Stomach (tissue), 8 donors: ENCODE measurements at regions not wholly inside any gene's neighbourhood (a gene's known extent, or its start where the extent isn't known, plus 50 kb on each side); places are given as distances from the start of the nearest gene placed in this dataset.

ENCODE experiments used
- DNase-seq, 2 donors: peaks; one replicate each; pipeline versions ENCODE4 v3.0.0 to v3.0.0-alpha.2; 2013 to 2019
- H3K27ac ChIP-seq, 5 donors: fragments of 200-600 bp in 4 of 5; sonication (generic) in 4 of 5; one replicate each; pipeline ENCODE4 v1.5.1; 2013 to 2019; ENCODE audit warnings: mild to moderate bottlenecking in 1 of 5, moderate library complexity in 1 of 5
- H3K27me3 ChIP-seq, 3 donors: fragments of 200-600 bp; sonication (generic); one replicate each; pipeline ENCODE4 v1.5.1; 2017 to 2019; ENCODE audit warnings: mixed run types in 1 of 3
- H3K36me3 ChIP-seq, 4 donors: fragments of 200-600 bp; sonication (generic); 1 replicate in 3 of 4; 2 replicates in 1 of 4; pipeline ENCODE4 v1.5.1; 2016 to 2019
- H3K4me1 ChIP-seq, 4 donors: fragments of 200-600 bp; sonication (generic); one replicate each; pipeline ENCODE4 v1.5.1; 2016 to 2019
- H3K4me3 ChIP-seq, 4 donors: fragments of 200-600 bp; sonication (generic) in 3 of 4; one replicate each; pipeline ENCODE4 v1.5.1; 2016 to 2019; ENCODE audit warnings: mild to moderate bottlenecking in 1 of 4
- H3K9me3 ChIP-seq, 4 donors: fragments of 200-600 bp; sonication (generic); one replicate each; pipeline ENCODE4 v1.5.1; 2016 to 2019
- EP300 ChIP-seq: sonication (generic); formaldehyde crosslinking; IDR thresholded peaks from one replicate; pipeline ENCODE4 v1.6.1; 2017; ENCODE audit warnings: antibody characterized with exemption
- POLR2A ChIP-seq, 4 donors: fragments of 450-650 bp; IDR thresholded peaks; one replicate each; pipeline ENCODE4 v1.6.1; 2016; ENCODE audit warnings: antibody characterized with exemption in 4 of 4, control low read depth in 2 of 4, mild to moderate bottlenecking in 1 of 4, moderate library complexity in 1 of 4
- POLR2AphosphoS5 ChIP-seq, 3 donors: sonication (generic); formaldehyde crosslinking; IDR thresholded peaks; one replicate each; pipeline ENCODE4 v1.6.1; 2016; ENCODE audit warnings: antibody characterized with exemption in 3 of 3
- WGBS, 5 donors: extraction: QIAGEN DNeasy Blood & Tissue Kit in 3 of 5; methylation state at CpG; one replicate each; pipeline versions ENCODE4 v1.1.5 to v1.1.7; 2013 to 2018; 5-methylcytosine and 5-hydroxymethylcytosine counted together
- intact Hi-C: fragments of 100-400 bp; cut with DNase I; formaldehyde crosslinking; loops from one replicate; pipeline ENCODE4 v1.15.1; 2023; ENCODE audit warnings: low total_unique reads
- TF ChIP-seq, protein P1 (sequence below), 7 experiments: fragments of 450-650 bp in 4 of 7; fragments of 200-600 bp in 3 of 7; sonication (generic) in 3 of 7; IDR thresholded peaks; one replicate each; pipeline ENCODE4 v1.5.1; 2016 to 2019; ENCODE audit warnings: antibody characterized with exemption in 7 of 7, control low read depth in 2 of 7, mild to moderate bottlenecking in 1 of 7
- donor health status: healthy with polysubstance abuse.
- donor health status: Bipolar disorder and iron deficiency.
- donor health status: healthy.

DNA sequence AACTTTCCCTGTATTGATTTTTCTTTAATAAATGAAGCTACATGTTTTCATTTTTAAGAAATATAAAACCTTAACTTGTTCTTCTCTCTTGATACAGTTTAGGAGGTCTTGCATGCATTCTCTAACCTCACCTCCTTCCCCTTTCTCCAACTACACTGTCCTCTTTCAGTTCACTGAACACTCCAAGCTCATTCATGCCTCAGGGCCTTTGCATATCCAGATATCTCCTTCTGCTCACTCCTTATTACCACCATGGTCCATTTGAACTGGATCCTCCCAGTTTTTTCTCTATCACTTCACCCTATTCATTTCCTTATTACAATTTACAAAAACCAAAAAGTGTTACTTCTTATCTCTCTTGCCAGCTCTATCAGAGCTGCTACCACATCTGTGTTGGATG lies 242.9 kb upstream of the PLEKHG7 start:
- TF ChIP-seq POLR2AphosphoS5 (IDR thresholded peaks at IDR 0.05) (no peak), POLR2A (IDR thresholded peaks at IDR 0.05) (no peak), EP300 (no peak)
- TF ChIP-seq, protein P1, sequence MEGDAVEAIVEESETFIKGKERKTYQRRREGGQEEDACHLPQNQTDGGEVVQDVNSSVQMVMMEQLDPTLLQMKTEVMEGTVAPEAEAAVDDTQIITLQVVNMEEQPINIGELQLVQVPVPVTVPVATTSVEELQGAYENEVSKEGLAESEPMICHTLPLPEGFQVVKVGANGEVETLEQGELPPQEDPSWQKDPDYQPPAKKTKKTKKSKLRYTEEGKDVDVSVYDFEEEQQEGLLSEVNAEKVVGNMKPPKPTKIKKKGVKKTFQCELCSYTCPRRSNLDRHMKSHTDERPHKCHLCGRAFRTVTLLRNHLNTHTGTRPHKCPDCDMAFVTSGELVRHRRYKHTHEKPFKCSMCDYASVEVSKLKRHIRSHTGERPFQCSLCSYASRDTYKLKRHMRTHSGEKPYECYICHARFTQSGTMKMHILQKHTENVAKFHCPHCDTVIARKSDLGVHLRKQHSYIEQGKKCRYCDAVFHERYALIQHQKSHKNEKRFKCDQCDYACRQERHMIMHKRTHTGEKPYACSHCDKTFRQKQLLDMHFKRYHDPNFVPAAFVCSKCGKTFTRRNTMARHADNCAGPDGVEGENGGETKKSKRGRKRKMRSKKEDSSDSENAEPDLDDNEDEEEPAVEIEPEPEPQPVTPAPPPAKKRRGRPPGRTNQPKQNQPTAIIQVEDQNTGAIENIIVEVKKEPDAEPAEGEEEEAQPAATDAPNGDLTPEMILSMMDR (IDR thresholded peaks at IDR 0.05), result no peak
- no peaks in the 10 kb centered on the region for H3K27me3 ChIP-seq
- H3K36me3 ChIP-seq, result no peaks in the 10 kb centered on the region
- DNase-seq, result no peak
- intact Hi-C loops, result no loop called here
- H3K4me1 ChIP-seq, result no peaks in the 10 kb centered on the region
- no peak overlapping the region for H3K4me3 ChIP-seq
- no peaks in the 10 kb centered on the region for H3K9me3 ChIP-seq
- no peak overlapping the region for H3K27ac ChIP-seq

DNA sequence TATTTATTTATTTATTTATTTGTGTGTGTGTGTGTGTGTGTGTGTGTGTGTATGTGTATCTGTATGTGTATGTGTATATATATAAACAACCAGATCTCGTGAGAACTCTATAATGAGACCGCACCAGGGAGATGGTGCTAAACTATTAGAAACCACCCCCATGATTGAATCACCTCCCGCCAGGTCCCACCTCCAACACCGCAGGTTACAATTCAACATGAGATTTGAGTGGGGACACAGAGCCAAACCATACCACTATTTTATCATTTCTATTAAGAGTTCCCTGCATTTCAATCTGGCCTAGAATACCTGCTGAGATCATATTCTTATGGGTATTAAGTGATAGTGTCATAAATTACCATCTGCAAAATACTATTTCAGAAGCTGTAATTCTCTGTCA lies 243.8 kb upstream of the PLEKHG7 start:
- Histone ChIP-seq H3K9me3 (no peaks in the 10 kb centered on the region), H3K36me3 (no peaks in the 10 kb centered on the region), H3K27ac (no peak overlapping the region), H3K27me3 (no peaks in the 10 kb centered on the region), H3K4me3 (no peak overlapping the region), H3K4me1 (no peaks in the 10 kb centered on the region)
- TF ChIP-seq POLR2AphosphoS5 (IDR thresholded peaks at IDR 0.05) (no peak), POLR2A (IDR thresholded peaks at IDR 0.05) (no peak), EP300 (no peak)
- TF ChIP-seq, protein P1 (IDR thresholded peaks at IDR 0.05), result no peak
- WGBS, 5 donors, result 93 to 99% (median 97%) methylated on average over 4 of the region's 4 CpGs
- no peak for DNase-seq
- intact Hi-C loops, result no loop called here

DNA sequence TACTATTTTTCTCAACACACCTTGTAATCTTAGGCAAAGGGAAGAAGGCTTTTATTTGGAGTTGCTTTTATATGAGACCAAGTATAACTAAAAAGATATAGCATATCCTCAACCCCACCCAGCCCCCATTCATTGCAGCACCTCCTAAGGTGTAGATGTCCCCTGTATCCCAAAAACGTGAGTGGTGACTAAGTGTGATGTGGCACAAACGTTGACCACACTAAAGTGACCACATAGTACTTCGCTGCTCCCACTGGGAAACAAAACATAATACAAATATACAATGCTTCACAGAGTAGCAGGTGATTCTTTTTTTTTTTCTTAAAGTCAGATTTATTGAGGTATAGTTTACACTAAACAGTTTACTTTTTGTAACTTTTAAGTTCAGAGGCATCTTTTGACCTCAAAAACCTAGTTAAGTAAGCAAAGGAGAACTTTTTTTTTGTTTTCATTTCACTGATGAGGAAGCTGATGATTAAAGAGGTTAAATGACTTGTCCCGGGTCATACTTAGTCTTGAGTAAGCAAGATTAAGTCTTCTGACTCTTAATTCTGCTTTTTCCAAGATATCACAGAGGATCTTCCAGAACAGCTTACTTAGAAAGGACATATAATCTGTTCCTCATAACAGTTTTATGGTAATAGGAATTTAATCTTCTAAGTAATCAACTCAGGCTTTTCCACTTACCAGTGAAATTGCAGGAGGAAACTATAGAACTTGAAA lies 245.2 kb upstream of the PLEKHG7 start:
- Histone ChIP-seq H3K9me3 (no peaks in the 10 kb centered on the region), H3K4me1 (no peaks in the 10 kb centered on the region), H3K27ac (no peak overlapping the region), H3K27me3 (no peaks in the 10 kb centered on the region), H3K4me3 (no peak overlapping the region), H3K36me3 (no peaks in the 10 kb centered on the region)
- TF ChIP-seq EP300, result no peak
- TF ChIP-seq, protein P1 (IDR thresholded peaks at IDR 0.05), result no peak
- no peak for TF ChIP-seq POLR2A (IDR thresholded peaks at IDR 0.05)
- TF ChIP-seq POLR2AphosphoS5 (IDR thresholded peaks at IDR 0.05), result no peak
- intact Hi-C loops, result no loop called here
- no peak for DNase-seq
- WGBS, 5 donors, result 53 to 77% (median 61%) methylated on average over 4 of the region's 4 CpGs

DNA sequence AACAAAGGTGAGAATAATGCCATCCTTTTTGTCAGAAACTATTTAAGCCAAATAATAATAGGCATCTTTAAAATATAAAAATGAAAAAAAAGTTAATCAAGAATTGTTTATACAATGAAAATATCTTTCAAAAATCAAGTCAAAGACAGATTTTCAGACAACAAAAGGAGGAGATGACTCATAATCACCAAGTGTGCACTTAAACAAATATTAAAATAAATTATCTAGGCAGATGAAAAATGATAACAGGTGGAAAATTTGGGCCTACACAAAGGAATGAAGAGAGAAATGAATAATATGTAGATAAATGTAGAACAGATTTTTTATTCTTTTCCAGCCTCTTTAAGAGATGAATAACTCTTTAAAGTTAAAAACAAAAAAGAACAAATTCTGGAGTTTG lies 250.0 kb upstream of the PLEKHG7 start:
- no peak overlapping the region for H3K4me3 ChIP-seq
- intact Hi-C loops, result no loop called here
- H3K36me3 ChIP-seq, result no peaks in the 10 kb centered on the region
- no peak for DNase-seq
- H3K27ac ChIP-seq, result no peak overlapping the region
- no peaks in the 10 kb centered on the region for H3K4me1 ChIP-seq
- H3K27me3 ChIP-seq, result no peaks in the 10 kb centered on the region
- TF ChIP-seq POLR2A (IDR thresholded peaks at IDR 0.05) (no peak), POLR2AphosphoS5 (IDR thresholded peaks at IDR 0.05) (no peak), EP300 (no peak)
- TF ChIP-seq, protein P1 (IDR thresholded peaks at IDR 0.05), result no peak
- no peaks in the 10 kb centered on the region for H3K9me3 ChIP-seq
